NCI-H526 treated with DMSO at 0.1 percent for 48 hours (cell line): ENCODE measurements at regions not wholly inside any gene's neighbourhood (a gene's known extent, or its start where the extent isn't known, plus 50 kb on each side); places are given as distances from the start of the nearest gene placed in this dataset.
"Not testable (repeated sequence)": the region's sequence is repeated elsewhere in the genome, so short reads cannot be mapped to it uniquely, and the experiment has no call there.

Experiments used
- DNase-seq: peaks from one replicate; lab custom pipeline; 2025; lab: John Stamatoyannopoulos, UW

GRCh38 chr17:64784353-64785010, 122.4 kb upstream of the SMURF2 start:
- no peak for DNase-seq

DNA sequence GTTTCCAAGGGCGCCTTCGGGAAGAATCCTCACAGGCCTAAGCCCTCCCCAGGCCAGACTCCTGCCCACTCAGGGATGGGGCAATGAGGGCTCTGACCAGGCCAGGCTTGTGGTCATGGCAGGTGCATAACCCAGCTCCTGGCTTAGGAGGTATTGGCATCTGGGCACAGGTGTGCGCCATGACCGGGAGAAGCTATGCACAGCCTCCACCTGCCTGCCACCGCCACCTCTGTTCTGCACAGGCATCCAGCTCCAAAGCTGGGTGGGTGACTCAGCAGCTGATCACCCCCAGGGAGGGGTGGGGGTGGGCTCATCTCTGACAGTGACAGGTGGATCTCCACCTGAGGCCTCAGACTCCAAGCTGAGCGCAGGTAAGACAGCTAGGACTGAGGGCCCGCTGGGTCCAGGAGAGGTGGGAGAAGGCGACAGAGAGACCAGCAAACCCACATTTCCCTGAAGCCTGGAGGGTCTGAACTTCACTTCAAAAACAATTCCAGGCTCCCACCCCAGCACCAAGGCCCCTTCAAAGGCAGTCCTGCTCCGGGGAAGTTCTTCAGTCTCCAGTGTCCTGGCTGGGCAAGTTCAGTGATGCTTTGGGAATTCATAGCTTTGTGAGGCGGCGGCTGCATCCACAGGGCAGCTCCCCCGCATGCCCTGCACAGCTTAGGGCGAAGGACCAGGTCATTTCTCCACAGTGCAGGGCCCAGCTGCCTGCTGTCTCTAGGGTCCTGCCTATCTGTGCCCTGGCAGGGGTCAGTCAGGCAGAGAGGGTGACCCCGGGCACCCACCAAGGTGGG, 121.6 kb upstream of the SMURF2 start:
- DNase-seq, result no peak

DNA sequence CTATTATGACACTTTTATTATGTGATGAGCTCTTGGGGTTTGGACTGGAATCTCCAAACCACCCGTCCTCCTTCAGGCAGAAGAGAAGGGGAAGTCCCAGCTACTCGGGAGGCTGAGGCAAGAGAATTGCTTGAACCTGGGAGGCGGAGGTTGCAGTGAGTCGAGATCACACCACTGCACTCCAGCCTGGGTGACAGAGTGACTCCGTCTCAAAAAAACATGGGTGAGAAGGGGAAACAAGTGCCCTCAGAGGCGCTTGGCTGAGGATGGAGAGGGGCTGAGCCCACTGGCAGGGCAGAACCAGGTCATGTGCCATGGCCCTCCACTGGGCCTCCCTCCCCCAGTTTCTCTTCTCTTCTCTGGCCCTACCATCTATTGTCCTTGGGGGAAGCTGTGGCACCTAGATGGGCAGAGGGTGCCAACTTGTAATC, 120.9 kb upstream of the SMURF2 start:
- DNase-seq, result no peak

GRCh38 chr17:64781810-64782555, 119.9 kb upstream of the SMURF2 start:
- no peak for DNase-seq

DNA sequence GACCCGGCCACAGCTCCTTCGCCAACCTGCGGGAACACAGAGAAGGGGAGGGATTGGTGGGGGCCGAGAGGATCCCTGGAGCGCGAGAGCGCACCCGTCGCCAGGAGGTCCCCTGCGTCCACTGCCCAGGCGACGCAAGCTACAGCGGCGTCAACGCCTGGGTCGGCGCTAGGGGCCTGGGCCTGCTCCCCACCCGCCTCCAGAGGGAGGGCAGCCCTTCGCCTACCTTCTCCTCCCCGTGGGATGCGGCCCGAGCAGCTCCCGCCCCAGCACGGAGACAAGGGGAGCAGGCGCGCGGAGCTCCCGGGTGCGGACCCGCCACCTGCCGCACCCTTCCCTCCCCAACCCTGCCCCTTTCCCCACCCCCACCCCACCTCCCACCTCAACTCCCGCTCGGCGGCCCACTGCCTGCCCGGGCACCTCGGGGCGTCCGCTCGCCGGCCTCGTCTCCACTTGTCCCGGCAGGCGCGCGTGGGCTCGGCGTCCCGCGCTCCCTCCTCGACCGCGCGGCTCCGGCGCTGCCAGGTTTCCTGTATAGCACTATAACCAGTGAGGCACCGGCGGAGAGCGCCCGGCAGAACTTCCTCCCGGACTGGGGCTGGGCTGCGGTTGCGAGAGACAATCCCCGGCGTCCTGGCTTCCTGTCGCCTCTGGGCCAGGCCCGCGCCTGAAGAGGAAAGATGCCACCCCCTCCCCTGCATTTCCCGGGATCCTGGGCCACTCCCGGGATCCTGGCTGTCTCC, 119.1 kb upstream of the SMURF2 start:
- no peak for DNase-seq

- peak; percentile 37 for DNase-seq
These were observed 118.2 kb upstream of the SMURF2 start for GRCh38 chr17:64780096-64781013.

DNA sequence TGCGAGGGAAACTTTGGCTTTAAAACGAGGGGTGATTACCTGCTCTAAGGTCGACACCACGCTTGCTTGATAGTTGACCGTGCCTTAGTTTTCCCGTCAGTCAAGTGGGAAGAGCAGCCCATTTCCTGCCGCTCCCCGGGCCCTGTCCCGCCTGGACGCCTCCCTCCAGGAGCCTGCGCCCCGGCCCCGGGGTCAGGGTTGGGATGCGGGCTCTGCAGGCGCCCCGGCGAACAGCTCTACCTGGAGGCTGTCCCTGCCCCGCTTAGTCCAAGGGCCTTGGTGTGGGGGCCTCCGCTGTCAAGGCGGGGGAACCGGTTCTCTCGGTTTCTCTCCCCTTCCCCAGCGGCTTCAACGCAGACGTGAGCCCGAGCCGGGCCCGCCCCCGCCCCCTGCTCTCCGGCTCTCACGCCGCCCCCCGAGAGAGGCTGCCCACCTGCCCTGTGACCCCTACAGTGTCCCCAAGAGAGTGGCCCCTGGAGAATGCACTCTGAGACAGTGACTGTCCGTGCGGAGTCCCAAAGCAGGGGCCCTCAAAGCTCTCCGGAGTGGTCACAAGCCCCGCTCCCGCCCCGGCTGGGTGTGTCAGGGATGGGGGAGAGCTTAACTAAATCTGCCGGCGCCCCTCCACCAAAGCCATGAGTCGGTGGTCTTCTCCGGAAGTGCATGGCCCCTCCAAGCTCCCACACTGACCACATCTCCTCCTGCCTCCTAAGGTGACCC, 117.4 kb upstream of the SMURF2 start:
- no peak for DNase-seq

DNA sequence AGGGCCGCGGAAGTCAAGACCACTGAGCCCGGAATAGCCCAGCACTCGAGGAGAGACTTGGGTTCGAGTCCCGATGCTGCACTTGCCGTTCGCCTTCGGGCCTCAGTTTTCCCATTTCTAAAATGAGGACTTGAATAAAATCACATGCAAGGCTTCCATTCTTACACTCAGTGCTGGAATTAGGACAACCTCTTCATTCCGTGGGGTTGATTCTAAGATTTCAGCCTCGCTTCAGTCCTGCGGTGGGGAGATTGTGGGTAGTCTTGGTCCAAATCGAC, 116.9 kb upstream of the SMURF2 start:
- DNase-seq, result not testable (repeated sequence)

DNA sequence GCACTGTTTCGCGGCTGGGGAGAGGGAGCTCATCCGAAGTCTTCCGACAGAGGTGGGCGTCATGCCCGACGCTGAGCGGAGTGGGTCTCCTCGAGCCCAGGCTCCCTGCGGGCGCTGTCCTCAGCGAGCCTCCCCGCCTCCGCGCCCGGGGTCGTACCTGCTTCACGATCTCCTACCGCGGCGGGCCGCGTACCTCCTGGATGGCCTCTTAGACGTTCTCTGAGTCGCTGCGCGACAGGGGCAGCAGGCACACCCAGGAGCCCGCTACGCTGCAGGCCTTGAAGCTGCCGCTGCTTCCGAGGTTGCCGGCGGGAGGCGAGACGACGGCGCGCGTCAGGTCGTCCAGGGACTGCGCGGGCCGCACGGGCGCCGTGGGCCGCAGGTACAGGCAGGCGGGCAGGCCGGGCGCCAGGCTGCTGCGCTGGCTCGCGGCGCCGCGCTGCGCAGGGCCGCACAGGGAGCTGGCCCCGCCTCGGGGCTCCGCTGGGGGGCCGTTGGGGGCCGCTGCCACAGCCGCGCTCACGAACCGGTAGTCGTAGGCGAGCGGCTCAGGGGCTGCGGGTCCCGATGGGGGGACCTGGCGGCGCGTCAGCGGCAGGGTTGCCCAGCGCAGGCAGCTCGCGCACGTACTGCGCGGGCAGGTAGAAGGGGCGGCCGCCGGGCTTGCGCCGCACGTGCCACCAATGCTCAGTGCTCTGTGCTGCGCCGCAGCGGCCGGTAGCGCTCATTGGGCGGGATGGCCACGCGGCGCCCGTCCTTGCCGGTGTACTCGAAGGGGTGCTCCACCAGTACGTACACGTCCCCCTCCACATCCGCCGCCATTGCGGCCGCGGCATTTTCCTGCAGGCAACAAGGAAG, 116.4 kb upstream of the SMURF2 start:
- no peak for DNase-seq

- peak; percentile 70 for DNase-seq
These were observed 115.5 kb upstream of the SMURF2 start for GRCh38 chr17:64777415-64778239.

DNA sequence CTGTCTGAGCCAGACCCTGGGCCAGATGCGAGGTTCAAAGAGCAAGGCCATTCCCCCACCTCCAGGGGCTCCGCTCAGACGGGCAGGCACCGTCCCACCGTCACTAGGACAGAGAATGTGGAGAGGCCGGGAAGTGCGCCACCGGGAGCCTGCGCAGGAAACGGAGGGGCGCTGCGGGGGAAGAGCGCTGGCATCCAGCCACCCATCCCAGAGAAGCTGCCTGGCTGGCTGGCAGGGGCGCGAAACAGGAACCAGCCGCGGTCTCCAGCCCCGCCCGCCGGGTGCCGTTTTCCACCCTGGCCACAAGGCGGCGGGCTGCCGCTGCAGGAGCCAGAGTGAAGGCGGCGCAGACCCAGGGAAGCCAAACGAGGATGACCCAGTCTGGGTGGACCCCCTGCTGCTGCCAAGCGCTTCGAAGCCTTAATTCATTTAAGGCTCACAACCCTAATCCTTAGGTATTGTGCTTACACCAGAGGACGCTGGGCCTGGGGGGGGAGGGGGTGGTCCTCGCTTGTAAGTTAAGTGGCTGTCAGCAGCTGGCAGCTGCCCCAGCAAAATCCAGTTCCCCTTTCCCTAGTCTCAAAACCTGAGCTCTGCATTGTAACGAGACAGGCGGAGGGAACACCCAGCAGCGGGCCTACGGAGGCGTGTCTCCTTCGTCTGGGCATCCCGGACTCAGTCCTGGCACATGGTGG, 114.8 kb upstream of the SMURF2 start:
- peak; percentile 67 for DNase-seq

GRCh38 chr17:64775701-64776570, 113.8 kb upstream of the SMURF2 start:
- no peak for DNase-seq

GRCh38 chr17:64774888-64775540, 112.9 kb upstream of the SMURF2 start:
- no peak for DNase-seq

DNA sequence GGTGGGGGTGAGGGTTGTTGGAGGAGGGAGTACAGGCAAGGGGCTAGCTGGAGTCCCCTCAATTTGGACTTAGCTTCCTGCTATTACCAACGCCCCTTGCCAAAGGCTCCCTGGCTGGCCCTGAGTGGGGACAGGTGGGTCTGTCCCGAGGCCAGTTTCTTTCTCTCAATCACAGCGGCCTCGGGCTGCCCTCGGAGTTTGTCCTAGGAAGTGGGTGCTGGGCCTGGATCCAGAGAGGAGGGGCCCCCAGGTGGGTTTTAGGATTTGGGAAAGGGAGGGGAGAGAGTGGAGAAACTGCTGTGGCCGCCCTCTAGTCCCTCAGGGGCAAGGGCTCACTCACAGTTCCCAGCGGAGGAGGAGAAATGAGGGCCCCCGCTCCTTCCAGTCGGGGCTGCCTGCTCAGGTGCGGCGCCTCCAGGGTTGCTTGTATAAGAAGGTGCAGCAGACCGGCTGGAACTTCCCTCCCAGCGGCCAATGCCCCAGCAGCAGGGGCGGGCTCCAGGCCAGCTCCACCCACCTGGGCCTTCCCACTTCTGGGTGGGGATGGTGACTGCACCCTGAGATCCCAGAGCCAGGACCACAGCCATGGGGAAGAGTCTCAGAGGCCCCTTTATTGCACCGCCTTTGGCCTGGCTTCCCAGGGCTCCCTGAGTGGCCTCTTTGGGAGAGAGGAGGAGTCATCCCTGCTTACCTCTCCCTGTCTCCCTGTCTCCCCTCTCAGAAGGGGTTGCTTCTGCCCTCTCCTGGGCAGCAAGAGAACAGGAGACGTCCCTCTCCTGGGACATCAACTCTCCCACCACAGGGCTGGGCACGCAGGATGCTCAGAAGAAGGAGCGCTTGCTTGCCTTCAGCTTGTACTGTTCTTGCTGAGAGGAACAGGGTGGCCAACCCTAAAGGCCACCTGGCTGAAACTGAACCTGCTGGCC, 112.0 kb upstream of the SMURF2 start:
- DNase-seq, result peak; percentile 86

- DNase-seq, result no peak
These were observed 111.3 kb upstream of the SMURF2 start for GRCh38 chr17:64773386-64773835.
